ENCODE measurements at regions not wholly inside any gene's neighbourhood (a gene's known extent, or its start where the extent isn't known, plus 50 kb on each side); places are given as distances from the start of the nearest gene placed in this dataset.
"Not testable (repeated sequence)": the region's sequence is repeated elsewhere in the genome, so short reads cannot be mapped to it uniquely, and the experiment has no call there.

DNA sequence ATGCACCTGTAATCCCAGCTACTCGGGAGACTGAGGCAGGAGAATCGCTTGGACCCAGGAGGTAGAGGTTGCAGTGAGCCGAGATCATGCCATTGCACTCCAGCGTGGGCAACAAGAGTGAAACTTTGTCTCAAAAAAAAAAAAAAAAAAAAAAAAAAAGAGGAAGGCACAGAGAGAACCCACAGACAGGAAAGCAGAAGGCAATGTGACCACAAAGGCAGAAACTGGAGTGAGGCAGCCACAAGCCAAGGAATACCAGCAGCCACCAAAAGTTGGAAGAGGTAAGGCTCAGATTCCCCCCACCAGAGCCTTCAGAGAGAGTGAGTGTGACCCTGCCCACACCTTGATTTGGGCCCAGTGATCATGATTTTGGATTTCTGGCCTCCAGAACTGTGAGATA lies 54.7 kb upstream of the E2F3 start:
- TF ChIP-seq, protein P1, sequence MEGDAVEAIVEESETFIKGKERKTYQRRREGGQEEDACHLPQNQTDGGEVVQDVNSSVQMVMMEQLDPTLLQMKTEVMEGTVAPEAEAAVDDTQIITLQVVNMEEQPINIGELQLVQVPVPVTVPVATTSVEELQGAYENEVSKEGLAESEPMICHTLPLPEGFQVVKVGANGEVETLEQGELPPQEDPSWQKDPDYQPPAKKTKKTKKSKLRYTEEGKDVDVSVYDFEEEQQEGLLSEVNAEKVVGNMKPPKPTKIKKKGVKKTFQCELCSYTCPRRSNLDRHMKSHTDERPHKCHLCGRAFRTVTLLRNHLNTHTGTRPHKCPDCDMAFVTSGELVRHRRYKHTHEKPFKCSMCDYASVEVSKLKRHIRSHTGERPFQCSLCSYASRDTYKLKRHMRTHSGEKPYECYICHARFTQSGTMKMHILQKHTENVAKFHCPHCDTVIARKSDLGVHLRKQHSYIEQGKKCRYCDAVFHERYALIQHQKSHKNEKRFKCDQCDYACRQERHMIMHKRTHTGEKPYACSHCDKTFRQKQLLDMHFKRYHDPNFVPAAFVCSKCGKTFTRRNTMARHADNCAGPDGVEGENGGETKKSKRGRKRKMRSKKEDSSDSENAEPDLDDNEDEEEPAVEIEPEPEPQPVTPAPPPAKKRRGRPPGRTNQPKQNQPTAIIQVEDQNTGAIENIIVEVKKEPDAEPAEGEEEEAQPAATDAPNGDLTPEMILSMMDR (IDR thresholded peaks at IDR 0.05; ENCODE audit: insufficient read depth, low read length, poor library complexity, severe bottlenecking) = not testable (repeated sequence)
- TF ChIP-seq EZH2phosphoT487 (conservative IDR thresholded peaks at IDR 0.05; ENCODE audit: low read length) = not testable (repeated sequence)
